Osteoblast (primary cell): ENCODE measurements at regions not wholly inside any gene's neighbourhood (a gene's known extent, or its start where the extent isn't known, plus 50 kb on each side); places are given as distances from the start of the nearest gene placed in this dataset.

ENCODE experiments used
- DNase-seq: peaks from one replicate; pipeline ENCODE4 v3.0.0; 2011; ENCODE audit warnings: low spot score, mixed read lengths; ENCODE audit not compliant: insufficient read length; ENCODE audit errors: missing footprints
- H2AFZ ChIP-seq: 2 replicates; pipeline ENCODE4 v1.6.0; 2011; ENCODE audit warnings: mild to moderate bottlenecking, low read length
- H3K27ac ChIP-seq: 2 replicates; pipeline ENCODE4 v1.5.1; 2011; ENCODE audit warnings: mild to moderate bottlenecking, low read depth, low read length, moderate library complexity
- H3K27me3 ChIP-seq: 2 replicates; pipeline ENCODE4 v1.6.0; 2012; ENCODE audit warnings: mild to moderate bottlenecking, control low read depth, inconsistent platforms, low read length, moderate library complexity; ENCODE audit not compliant: insufficient read depth
- H3K36me3 ChIP-seq: 2 replicates; pipeline ENCODE4 v1.5.1; 2011; ENCODE audit warnings: mild to moderate bottlenecking, low read length, control low read depth, moderate library complexity; ENCODE audit not compliant: insufficient read depth
- H3K4me1 ChIP-seq: 2 replicates; pipeline ENCODE4 v1.5.1; 2011; ENCODE audit warnings: mild to moderate bottlenecking, low read length, control low read depth, moderate library complexity; ENCODE audit not compliant: insufficient read depth
- H3K4me2 ChIP-seq: 2 replicates; pipeline ENCODE4 v1.6.0; 2011; ENCODE audit warnings: mild to moderate bottlenecking, low read length; ENCODE audit not compliant: insufficient read depth
- H3K4me3 ChIP-seq: fragments of 200-600 bp; sonication (generic); 3 replicates; pipeline ENCODE4 v1.5.1; 2012; ENCODE audit warnings: mild to moderate bottlenecking, low read length, inconsistent platforms; ENCODE audit not compliant: insufficient read depth
- H3K79me2 ChIP-seq: 2 replicates; pipeline ENCODE4 v1.6.0; 2012; ENCODE audit warnings: mild to moderate bottlenecking, low read length, control low read depth, inconsistent platforms; ENCODE audit not compliant: insufficient read depth
- H3K9me3 ChIP-seq: 2 replicates; pipeline ENCODE4 v1.5.1; 2011; ENCODE audit warnings: low read depth, low read length, control low read depth
- H4K20me1 ChIP-seq: 2 replicates; pipeline ENCODE4 v1.6.0; 2012; ENCODE audit warnings: mild to moderate bottlenecking, low read length, control low read depth; ENCODE audit not compliant: insufficient read depth
- TF ChIP-seq, protein P1 (sequence below): IDR thresholded peaks from 2 replicates; pipeline ENCODE4 v1.5.1; 2011; ENCODE audit warnings: mild to moderate bottlenecking, low read depth, low read length, moderate library complexity; ENCODE audit errors: extremely low read depth

- no peak overlapping the region for H2AFZ ChIP-seq
- no peak overlapping the region for H3K4me3 ChIP-seq
- no peaks in the 10 kb centered on the region for H3K79me2 ChIP-seq
- H3K4me1 ChIP-seq: no peaks in the 10 kb centered on the region
- H3K27ac ChIP-seq: no peak overlapping the region
- H3K4me2 ChIP-seq: no peak overlapping the region
- TF ChIP-seq, protein P1, sequence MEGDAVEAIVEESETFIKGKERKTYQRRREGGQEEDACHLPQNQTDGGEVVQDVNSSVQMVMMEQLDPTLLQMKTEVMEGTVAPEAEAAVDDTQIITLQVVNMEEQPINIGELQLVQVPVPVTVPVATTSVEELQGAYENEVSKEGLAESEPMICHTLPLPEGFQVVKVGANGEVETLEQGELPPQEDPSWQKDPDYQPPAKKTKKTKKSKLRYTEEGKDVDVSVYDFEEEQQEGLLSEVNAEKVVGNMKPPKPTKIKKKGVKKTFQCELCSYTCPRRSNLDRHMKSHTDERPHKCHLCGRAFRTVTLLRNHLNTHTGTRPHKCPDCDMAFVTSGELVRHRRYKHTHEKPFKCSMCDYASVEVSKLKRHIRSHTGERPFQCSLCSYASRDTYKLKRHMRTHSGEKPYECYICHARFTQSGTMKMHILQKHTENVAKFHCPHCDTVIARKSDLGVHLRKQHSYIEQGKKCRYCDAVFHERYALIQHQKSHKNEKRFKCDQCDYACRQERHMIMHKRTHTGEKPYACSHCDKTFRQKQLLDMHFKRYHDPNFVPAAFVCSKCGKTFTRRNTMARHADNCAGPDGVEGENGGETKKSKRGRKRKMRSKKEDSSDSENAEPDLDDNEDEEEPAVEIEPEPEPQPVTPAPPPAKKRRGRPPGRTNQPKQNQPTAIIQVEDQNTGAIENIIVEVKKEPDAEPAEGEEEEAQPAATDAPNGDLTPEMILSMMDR: no peak
- peak; percentile 53 for DNase-seq
- H3K27me3 ChIP-seq: no peaks in the 10 kb centered on the region
- H3K36me3 ChIP-seq: no peaks in the 10 kb centered on the region
- peaks cover 2% of the 10 kb centered on the region for H4K20me1 ChIP-seq
- no peaks in the 10 kb centered on the region for H3K9me3 ChIP-seq
Observed at GRCh38 chr20:19922716-19923115, 94.4 kb upstream of the NAA20 start.

DNA sequence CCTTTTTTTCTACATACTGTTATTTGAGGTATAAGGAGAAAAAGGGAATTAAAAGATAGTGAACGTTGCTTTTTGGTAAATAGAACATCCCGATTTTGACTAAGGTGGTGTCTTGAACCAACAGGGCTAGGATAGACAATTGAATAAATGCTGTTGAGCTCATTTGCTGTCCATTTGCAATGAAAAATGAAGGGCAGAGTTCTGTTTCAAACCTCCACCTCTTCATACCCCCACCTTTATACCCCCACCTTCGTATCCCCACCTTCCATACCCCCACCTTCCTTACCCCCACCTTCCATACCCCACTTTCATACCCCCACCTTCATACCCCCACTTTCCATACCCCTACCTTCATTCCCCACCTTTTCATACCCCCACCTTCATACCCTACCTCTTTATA is 93.4 kb upstream of the NAA20 start:
- H3K27me3 ChIP-seq: no peaks in the 10 kb centered on the region
- no peaks in the 10 kb centered on the region for H3K9me3 ChIP-seq
- DNase-seq: peak; percentile 71
- H3K4me2 ChIP-seq: no peak overlapping the region
- no peak overlapping the region for H2AFZ ChIP-seq
- H4K20me1 ChIP-seq: peaks cover 2% of the 10 kb centered on the region
- no peaks in the 10 kb centered on the region for H3K36me3 ChIP-seq
- H3K27ac ChIP-seq: no peak overlapping the region
- H3K4me1 ChIP-seq: no peaks in the 10 kb centered on the region
- TF ChIP-seq, protein P1: no peak
- no peak overlapping the region for H3K4me3 ChIP-seq
- no peaks in the 10 kb centered on the region for H3K79me2 ChIP-seq

GRCh38 chr20:19924255-19924654 is 92.9 kb upstream of the NAA20 start:
- no peak for DNase-seq
- Histone ChIP-seq H3K36me3 (no peaks in the 10 kb centered on the region), H2AFZ (no peak overlapping the region), H3K9me3 (no peaks in the 10 kb centered on the region), H3K79me2 (no peaks in the 10 kb centered on the region), H3K4me3 (no peak overlapping the region), H4K20me1 (peaks cover 2% of the 10 kb centered on the region), H3K27ac (no peak overlapping the region), H3K27me3 (no peaks in the 10 kb centered on the region), H3K4me2 (no peak overlapping the region), H3K4me1 (no peaks in the 10 kb centered on the region)
- TF ChIP-seq, protein P1: no peak

DNA sequence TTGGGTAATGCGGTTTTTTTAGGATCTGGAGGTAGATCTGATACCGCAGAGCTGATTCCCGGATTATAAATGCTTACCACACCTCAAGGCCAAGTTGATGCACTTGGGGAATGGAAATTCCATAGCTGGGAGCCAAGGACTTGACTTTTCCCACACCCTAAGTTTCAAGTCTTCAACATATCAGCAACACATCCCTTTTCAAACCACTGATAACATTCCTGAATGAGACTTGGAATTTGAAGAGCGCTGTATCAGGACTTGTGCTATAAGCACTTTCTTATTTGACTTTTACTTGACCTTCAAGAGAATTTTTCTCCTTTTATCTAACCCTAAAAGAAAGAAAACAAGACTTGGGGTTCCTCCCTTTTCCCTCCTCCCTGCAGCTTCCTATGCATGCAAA is 90.6 kb upstream of the NAA20 start:
- Histone ChIP-seq H3K79me2 (no peaks in the 10 kb centered on the region), H2AFZ (no peak overlapping the region), H4K20me1 (peaks cover 2% of the 10 kb centered on the region), H3K4me3 (no peak overlapping the region), H3K4me2 (no peak overlapping the region), H3K27me3 (no peaks in the 10 kb centered on the region), H3K27ac (no peak overlapping the region), H3K9me3 (no peaks in the 10 kb centered on the region), H3K36me3 (no peaks in the 10 kb centered on the region), H3K4me1 (no peaks in the 10 kb centered on the region)
- DNase-seq: no peak
- TF ChIP-seq, protein P1: no peak
